Fibroblast of pulmonary artery (primary cell): ENCODE measurements at regions not wholly inside any gene's neighbourhood (a gene's known extent, or its start where the extent isn't known, plus 50 kb on each side); places are given as distances from the start of the nearest gene placed in this dataset.

ENCODE experiments used
- DNase-seq: peaks from one replicate; pipeline ENCODE4 v3.0.0-alpha.2; 2010; ENCODE audit warnings: low read depth
- H3K4me3 ChIP-seq: replicated peaks from 2 replicates; pipeline ENCODE4 v1.5.1; 2011; ENCODE audit warnings: low read depth, mild to moderate bottlenecking, control low read depth, low read length, moderate library complexity
- CTCF ChIP-seq: IDR thresholded peaks from 2 replicates; pipeline ENCODE4 v1.5.1; 2011; ENCODE audit warnings: mild to moderate bottlenecking, control low read depth, low read length, inconsistent platforms; ENCODE audit errors: missing control alignments

- TF ChIP-seq CTCF, result no peak
- DNase-seq, result no peak
- H3K4me3 ChIP-seq, result no peak overlapping the region
Measured at GRCh38 chr22:20642668-20643179, 131.2 kb upstream of the SERPIND1 start.

GRCh38 chr22:20644071-20644642 is 129.8 kb upstream of the SERPIND1 start:
- TF ChIP-seq CTCF, result no peak
- DNase-seq, result no peak
- no peak overlapping the region for H3K4me3 ChIP-seq

- TF ChIP-seq CTCF, result no peak
- no peak overlapping the region for H3K4me3 ChIP-seq
Measured at GRCh38 chr22:20645954-20646353, 128.0 kb upstream of the SERPIND1 start.

GRCh38 chr22:20646415-20646814 is 127.5 kb upstream of the SERPIND1 start:
- no peak for DNase-seq
- H3K4me3 ChIP-seq, result no peak overlapping the region
- no peak for TF ChIP-seq CTCF

More at GRCh38 chr22:20645954-20646353, 128.0 kb upstream of the SERPIND1 start:
- no peak for DNase-seq

GRCh38 chr22:20646906-20647305 is 127.0 kb upstream of the SERPIND1 start:
- no peak overlapping the region for H3K4me3 ChIP-seq
- DNase-seq, result no peak
- no peak for TF ChIP-seq CTCF

GRCh38 chr22:20647586-20648305 is 126.2 kb upstream of the SERPIND1 start:
- H3K4me3 ChIP-seq, result no peak overlapping the region
- no peak for TF ChIP-seq CTCF
- no peak for DNase-seq
